GM18499 (cell line): ENCODE measurements at regions not wholly inside any gene's neighbourhood (a gene's known extent, or its start where the extent isn't known, plus 50 kb on each side); places are given as distances from the start of the nearest gene placed in this dataset.

ENCODE experiments used
- ATAC-seq: cut with Tn5 transposase; IDR thresholded peaks from one replicate; pipeline ENCODE4 v1.9.1; 2021; ENCODE audit warnings: moderate number of reproducible peaks; ENCODE audit not compliant: insufficient read depth, unreplicated experiment

- ATAC-seq, result no peak
These were observed 195.3 kb downstream of the PTEN start for GRCh38 chr10:88058750-88059149.

GRCh38 chr10:88059190-88059589 is 195.8 kb downstream of the PTEN start:
- no peak for ATAC-seq

GRCh38 chr10:88060762-88061161 is 197.3 kb downstream of the PTEN start:
- ATAC-seq, result no peak

GRCh38 chr10:88062385-88062784 is 199.0 kb downstream of the PTEN start:
- no peak for ATAC-seq

GRCh38 chr10:88062798-88063472 is 199.5 kb downstream of the PTEN start:
- no peak for ATAC-seq

GRCh38 chr10:88063861-88064557 is 200.6 kb downstream of the PTEN start:
- ATAC-seq, result no peak

- ATAC-seq, result peak; percentile 47
These were observed 201.4 kb downstream of the PTEN start for GRCh38 chr10:88064608-88065382.

GRCh38 chr10:88065383-88066049 is 202.1 kb downstream of the PTEN start:
- no peak for ATAC-seq

GRCh38 chr10:88066319-88066718 is 202.9 kb downstream of the PTEN start:
- no peak for ATAC-seq

- ATAC-seq, result no peak
These were observed 203.5 kb downstream of the PTEN start for GRCh38 chr10:88066876-88067275.

GRCh38 chr10:88067737-88068136 is 204.3 kb downstream of the PTEN start:
- ATAC-seq, result no peak

GRCh38 chr10:88069338-88069737 is 205.9 kb downstream of the PTEN start:
- no peak for ATAC-seq

GRCh38 chr10:88070080-88070880 is 206.9 kb downstream of the PTEN start:
- no peak for ATAC-seq

GRCh38 chr10:88071879-88072278 is 208.5 kb downstream of the PTEN start:
- ATAC-seq, result no peak

GRCh38 chr10:88073682-88074081 is 210.3 kb downstream of the PTEN start:
- no peak for ATAC-seq

- no peak for ATAC-seq
These were observed 211.5 kb downstream of the PTEN start for GRCh38 chr10:88074971-88075370.

GRCh38 chr10:88076027-88076880 is 212.8 kb downstream of the PTEN start:
- ATAC-seq, result no peak

- no peak for ATAC-seq
These were observed 214.6 kb downstream of the PTEN start for GRCh38 chr10:88077977-88078376.

- ATAC-seq, result peak; percentile 62
These were observed 216.8 kb downstream of the PTEN start for GRCh38 chr10:88080213-88080612.
